ENCODE measurements at regions not wholly inside any gene's neighbourhood (a gene's known extent, or its start where the extent isn't known, plus 50 kb on each side); places are given as distances from the start of the nearest gene placed in this dataset.

DNA sequence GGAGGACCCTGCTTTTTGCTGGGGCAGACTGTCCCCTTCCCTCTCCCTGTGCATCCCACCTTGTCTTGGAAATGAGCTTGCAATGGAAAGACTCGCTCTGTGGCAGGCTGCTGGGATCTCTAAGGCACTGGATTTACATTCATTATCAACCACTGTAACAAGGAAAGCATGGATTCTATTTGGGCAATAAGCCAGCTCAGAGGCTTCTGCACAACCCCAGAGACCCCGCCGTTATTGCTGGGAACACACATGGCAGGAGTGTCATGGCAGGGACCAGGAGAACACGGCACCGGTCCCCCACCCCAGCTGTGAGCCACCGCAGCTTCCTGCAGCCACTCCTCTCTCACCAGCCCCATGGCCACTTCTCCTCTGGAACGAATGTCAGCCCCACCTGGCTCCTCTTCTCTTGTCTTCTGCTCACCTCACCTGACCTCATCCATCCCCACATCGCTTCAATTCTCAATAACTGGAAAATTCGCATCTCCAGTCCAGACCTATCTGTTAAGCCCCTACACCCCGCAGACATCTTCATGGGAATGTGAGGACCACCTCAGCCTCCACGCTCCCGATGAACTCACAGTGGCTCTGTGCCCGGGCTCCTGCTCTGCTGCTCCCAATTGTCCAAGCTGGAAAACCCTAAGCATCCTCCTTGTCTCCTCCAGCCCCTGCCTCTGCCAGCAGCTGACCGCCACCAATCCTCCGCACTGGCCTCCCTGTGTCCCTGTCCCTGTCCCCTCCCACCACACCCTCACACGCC, 181.5 kb downstream of the USP12 start:
- DNase-seq (ENCODE audit: low spot score): no peak

- no peak for DNase-seq (ENCODE audit: low spot score)
These were observed 182.2 kb downstream of the USP12 start for GRCh38 chr13:26989261-26989956.

DNA sequence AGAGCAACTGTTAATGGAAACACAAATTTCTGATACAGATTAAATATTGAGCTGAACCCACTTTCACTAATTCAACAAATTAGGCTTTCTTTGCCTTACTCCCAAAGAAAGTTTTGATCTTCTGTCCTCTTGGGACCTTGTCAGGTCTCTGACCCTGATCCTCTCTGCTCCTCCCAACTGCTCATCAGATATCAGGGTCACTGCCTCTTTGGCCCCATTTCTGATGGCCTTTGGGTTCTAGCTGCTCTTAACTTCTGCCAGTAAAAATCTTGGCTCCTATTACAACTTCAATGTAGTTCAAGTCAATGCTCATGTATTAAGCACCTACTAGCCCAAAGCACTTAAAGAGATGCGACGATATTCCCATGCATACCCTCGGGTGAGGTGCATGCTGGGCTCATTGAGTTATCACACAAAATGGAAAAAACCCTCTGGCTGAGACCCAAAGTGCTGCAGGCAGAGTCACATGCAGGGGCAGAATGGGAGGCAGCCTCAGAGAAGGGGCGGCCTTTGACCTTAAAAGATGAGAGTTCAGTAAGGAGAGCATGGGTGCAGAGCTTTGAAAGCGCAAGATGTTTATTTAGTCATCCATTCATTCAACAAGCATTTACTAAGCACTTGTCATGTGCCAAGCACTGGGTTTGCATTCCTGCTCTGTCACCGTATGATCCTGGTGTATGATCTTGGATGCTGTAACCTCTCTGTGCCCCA, 183.4 kb downstream of the USP12 start:
- DNase-seq (ENCODE audit: low spot score): no peak

- no peak for DNase-seq (ENCODE audit: low spot score)
These were observed 184.1 kb downstream of the USP12 start for GRCh38 chr13:26987486-26988013.

GRCh38 chr13:26985285-26985878, 186.2 kb downstream of the USP12 start:
- peak; percentile 84 for DNase-seq (ENCODE audit: low spot score)

- DNase-seq (ENCODE audit: low spot score): no peak
These were observed 187.3 kb downstream of the USP12 start for GRCh38 chr13:26984337-26984736.

- DNase-seq (ENCODE audit: low spot score): no peak
These were observed 187.9 kb downstream of the USP12 start for GRCh38 chr13:26983543-26984320.

- DNase-seq (ENCODE audit: low spot score): no peak
These were observed 191.2 kb downstream of the USP12 start for GRCh38 chr13:26980099-26981031.

DNA sequence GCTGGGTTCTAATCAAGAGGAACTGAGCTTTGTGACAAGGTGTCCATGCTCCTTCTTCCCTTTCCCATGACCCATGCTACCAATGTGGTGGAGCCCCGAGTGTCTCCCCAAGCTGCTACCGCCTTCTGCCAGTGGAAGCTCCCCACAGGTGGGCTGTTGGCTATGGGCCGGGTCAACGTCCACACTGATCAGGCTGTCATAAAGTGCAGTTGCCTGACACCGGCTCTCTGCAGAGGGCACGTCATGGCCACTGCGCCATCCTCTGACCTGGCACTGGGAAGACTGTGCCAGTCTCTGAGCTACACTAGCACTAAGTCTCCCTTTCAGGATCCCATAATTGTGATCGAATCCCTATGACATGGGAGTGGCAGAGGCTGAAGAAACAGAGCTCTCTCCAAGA, 192.3 kb downstream of the USP12 start:
- no peak for DNase-seq (ENCODE audit: low spot score)

GRCh38 chr13:26978081-26978860, 193.3 kb downstream of the USP12 start:
- DNase-seq (ENCODE audit: low spot score): no peak

- no peak for DNase-seq (ENCODE audit: low spot score)
These were observed 194.1 kb downstream of the USP12 start for GRCh38 chr13:26977541-26977940.

DNA sequence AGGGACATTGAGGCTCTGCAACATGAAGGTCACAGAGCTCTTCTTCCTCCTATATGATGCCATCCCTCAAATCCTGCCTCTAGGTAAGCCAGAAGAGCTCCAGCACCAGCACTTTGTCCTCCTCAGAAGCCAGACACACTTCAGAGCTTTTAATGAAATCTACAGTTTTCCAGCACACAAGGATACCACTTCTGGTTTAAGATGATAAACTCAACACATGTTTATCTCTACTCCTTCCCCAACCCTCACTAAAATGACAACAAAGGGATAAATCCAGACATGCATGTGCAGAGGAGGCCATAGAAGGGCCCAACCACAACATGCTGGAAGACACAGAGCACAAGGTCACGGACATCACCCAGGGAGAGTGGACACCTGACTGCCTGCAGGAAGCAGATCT, 195.3 kb downstream of the USP12 start:
- DNase-seq (ENCODE audit: low spot score): no peak

- DNase-seq (ENCODE audit: low spot score): no peak
These were observed 197.7 kb downstream of the USP12 start for GRCh38 chr13:26973946-26974345.

DNA sequence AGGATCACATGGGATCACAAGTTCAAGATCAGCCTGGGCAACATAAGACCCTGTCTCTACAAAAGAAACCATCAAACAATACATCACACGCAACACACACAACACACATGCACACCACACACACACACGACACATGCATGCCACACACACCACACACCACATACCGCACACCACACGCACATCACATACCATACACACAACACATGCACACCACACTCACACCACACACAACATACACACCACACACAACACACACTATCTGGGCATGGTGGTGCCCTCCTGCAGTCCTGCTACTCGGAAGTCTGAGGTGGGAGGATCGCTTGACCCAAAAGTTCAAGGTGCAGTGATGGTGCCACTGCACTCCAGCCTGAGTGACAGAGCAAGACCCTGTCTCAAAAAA, 198.3 kb downstream of the USP12 start:
- no peak for DNase-seq (ENCODE audit: low spot score)

DNA sequence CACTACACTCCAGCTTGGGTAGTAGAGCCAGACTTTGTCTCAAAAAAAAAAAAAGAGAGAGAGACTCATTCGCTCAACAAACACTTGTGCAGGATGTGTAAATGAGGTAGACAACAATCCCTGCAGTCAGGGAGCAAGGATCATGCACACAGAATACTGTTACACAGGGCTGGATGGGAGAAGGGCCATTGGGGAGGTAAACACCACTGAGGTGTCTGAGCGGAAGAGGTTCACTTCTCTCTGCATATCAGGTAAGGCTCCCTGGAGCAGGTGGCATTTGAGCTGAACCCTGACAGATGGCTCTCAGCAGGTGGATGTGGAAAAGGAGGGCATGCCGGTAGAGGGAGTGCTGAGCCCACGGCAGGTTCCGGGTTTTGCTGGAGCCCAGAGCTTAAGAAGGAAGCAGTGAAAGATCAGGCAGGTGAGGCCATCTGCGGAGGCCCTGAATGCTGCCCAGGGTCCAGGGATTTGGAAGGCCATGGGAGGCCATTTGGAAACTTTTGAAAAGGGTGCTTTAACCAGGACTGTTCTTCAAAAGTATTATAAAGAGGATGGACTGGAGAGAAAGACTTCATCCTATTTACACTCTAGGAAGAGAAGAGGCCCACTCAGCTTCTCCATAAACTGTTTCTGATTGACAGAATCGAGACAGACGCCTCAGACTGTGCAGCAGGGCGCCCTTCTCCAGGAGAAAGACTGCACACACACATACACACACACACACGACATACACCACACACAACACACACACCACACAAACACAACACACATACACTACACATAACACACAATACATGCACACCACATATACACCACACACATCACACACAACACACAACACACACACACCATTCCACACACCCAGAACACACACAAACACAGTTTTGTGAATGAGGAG, 199.4 kb downstream of the USP12 start:
- DNase-seq (ENCODE audit: low spot score): peak; percentile 67

DNA sequence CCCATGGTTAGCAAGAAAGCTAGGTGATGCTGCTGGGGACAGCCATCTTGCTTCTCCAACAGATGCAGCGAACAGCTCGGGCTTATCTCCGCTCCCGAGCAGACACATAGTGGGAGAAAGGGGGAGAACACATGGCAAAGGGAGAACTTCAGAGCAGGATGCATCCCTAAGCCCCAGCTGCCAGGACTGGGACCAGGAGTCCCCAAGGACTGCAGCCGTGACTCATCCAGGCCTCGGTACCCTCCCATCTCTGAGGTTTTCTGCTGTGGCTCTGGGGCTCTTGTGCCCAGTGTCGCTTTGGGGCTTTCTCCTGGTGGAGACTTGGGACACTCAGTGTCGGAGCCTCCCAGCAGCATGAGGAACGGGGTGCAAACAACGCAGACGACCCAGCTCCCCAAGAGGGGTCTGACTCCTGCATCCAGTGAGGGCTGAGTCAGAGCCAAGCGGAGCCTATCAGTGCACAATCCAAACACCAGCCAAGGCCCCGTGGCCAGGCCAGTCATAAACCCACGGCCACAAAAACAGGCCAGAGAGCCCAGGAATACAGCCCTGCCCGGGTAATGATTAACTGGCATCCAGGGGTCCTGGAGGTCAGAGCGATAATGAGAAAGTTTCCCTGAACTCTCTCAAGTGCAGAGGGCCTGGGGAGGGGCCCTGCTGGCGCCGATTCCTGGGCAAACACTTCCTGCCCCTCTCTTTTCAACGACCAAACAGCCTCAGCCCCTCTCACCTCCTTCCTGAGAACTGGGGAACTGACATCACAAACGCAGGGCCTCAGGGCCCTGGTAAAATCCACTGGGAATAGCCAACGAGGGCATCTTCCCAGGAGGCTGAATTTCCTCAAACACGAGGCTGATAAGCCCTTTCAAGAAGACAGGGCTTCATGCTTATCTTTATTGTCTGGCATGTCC, 202.9 kb downstream of the USP12 start:
- DNase-seq (ENCODE audit: low spot score): no peak

Data from iPS-NIHi11 (cell line).